Stomach (tissue), 8 donors: ENCODE measurements at regions not wholly inside any gene's neighbourhood (a gene's known extent, or its start where the extent isn't known, plus 50 kb on each side); places are given as distances from the start of the nearest gene placed in this dataset.

ENCODE experiments used
- DNase-seq, 2 donors: peaks; one replicate each; pipeline versions ENCODE4 v3.0.0 to v3.0.0-alpha.2; 2013 to 2019
- H3K27ac ChIP-seq, 5 donors: fragments of 200-600 bp in 4 of 5; sonication (generic) in 4 of 5; one replicate each; pipeline ENCODE4 v1.5.1; 2013 to 2019; ENCODE audit warnings: mild to moderate bottlenecking in 1 of 5, moderate library complexity in 1 of 5
- H3K27me3 ChIP-seq, 3 donors: fragments of 200-600 bp; sonication (generic); one replicate each; pipeline ENCODE4 v1.5.1; 2017 to 2019; ENCODE audit warnings: mixed run types in 1 of 3
- H3K36me3 ChIP-seq, 4 donors: fragments of 200-600 bp; sonication (generic); 1 replicate in 3 of 4; 2 replicates in 1 of 4; pipeline ENCODE4 v1.5.1; 2016 to 2019
- H3K4me1 ChIP-seq, 4 donors: fragments of 200-600 bp; sonication (generic); one replicate each; pipeline ENCODE4 v1.5.1; 2016 to 2019
- H3K4me3 ChIP-seq, 4 donors: fragments of 200-600 bp; sonication (generic) in 3 of 4; one replicate each; pipeline ENCODE4 v1.5.1; 2016 to 2019; ENCODE audit warnings: mild to moderate bottlenecking in 1 of 4
- H3K9me3 ChIP-seq, 4 donors: fragments of 200-600 bp; sonication (generic); one replicate each; pipeline ENCODE4 v1.5.1; 2016 to 2019
- EP300 ChIP-seq: sonication (generic); formaldehyde crosslinking; IDR thresholded peaks from one replicate; pipeline ENCODE4 v1.6.1; 2017; ENCODE audit warnings: antibody characterized with exemption
- POLR2A ChIP-seq, 4 donors: fragments of 450-650 bp; IDR thresholded peaks; one replicate each; pipeline ENCODE4 v1.6.1; 2016; ENCODE audit warnings: antibody characterized with exemption in 4 of 4, control low read depth in 2 of 4, mild to moderate bottlenecking in 1 of 4, moderate library complexity in 1 of 4
- POLR2AphosphoS5 ChIP-seq, 3 donors: sonication (generic); formaldehyde crosslinking; IDR thresholded peaks; one replicate each; pipeline ENCODE4 v1.6.1; 2016; ENCODE audit warnings: antibody characterized with exemption in 3 of 3
- WGBS, 5 donors: extraction: QIAGEN DNeasy Blood & Tissue Kit in 3 of 5; methylation state at CpG; one replicate each; pipeline versions ENCODE4 v1.1.5 to v1.1.7; 2013 to 2018; 5-methylcytosine and 5-hydroxymethylcytosine counted together
- intact Hi-C: fragments of 100-400 bp; cut with DNase I; formaldehyde crosslinking; loops from one replicate; pipeline ENCODE4 v1.15.1; 2023; ENCODE audit warnings: low total_unique reads
- TF ChIP-seq, protein P1 (sequence below), 7 experiments: fragments of 450-650 bp in 4 of 7; fragments of 200-600 bp in 3 of 7; sonication (generic) in 3 of 7; IDR thresholded peaks; one replicate each; pipeline ENCODE4 v1.5.1; 2016 to 2019; ENCODE audit warnings: antibody characterized with exemption in 7 of 7, control low read depth in 2 of 7, mild to moderate bottlenecking in 1 of 7
- donor health status: healthy with polysubstance abuse.
- donor health status: Bipolar disorder and iron deficiency.
- donor health status: healthy.

DNA sequence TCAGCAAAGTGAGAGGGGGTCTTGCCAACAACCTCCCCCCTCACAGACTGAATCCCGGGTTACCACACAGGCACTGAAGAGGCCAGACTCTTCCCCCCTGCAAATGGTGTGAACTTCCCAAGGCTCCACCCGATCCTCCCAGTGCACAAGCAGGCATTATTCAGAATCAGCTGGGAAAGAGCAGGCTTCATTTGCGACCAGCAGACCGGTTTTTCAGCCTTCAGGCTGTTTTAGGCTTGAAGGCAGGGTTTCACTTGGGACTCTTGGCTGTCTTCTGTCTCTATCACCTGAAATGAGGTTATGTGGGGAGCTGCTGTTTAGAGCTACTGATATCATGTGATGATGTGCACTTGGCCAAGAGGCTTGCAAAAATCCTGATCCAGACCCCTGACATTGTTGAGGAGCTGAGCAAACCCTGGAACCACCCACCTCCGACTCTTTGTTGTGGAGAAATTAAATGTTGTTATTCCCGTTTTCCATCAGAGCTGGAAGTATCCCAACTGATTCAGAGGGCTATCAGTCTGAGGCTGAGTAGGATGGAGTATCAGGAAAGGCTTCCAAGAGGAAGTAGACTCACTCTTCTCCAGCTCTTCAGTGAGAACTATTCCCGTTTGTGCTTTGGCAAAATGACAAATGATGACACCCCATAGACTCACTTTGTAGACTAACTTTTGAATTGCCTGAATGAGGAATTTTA, 63.3 kb upstream of the ZFR start:
- intact Hi-C loops: no loop called here
- Histone ChIP-seq H3K27ac (peak overlapping the region; percentile 5 to 48 (median 24)), H3K27me3 (peaks cover 0 to 5% (median 0%) of the 10 kb centered on the region in 3 donors), H3K4me1 (peaks cover 6 to 32% (median 19%) of the 10 kb centered on the region in 4 donors), H3K9me3 (no peaks in the 10 kb centered on the region), H3K36me3 (no peaks in the 10 kb centered on the region), H3K4me3 (no peak overlapping the region)
- TF ChIP-seq POLR2A (IDR thresholded peaks at IDR 0.05) (no peak), EP300 (no peak), POLR2AphosphoS5 (IDR thresholded peaks at IDR 0.05) (peak in 1 of 3 donors; percentile 28)
- TF ChIP-seq, protein P1, sequence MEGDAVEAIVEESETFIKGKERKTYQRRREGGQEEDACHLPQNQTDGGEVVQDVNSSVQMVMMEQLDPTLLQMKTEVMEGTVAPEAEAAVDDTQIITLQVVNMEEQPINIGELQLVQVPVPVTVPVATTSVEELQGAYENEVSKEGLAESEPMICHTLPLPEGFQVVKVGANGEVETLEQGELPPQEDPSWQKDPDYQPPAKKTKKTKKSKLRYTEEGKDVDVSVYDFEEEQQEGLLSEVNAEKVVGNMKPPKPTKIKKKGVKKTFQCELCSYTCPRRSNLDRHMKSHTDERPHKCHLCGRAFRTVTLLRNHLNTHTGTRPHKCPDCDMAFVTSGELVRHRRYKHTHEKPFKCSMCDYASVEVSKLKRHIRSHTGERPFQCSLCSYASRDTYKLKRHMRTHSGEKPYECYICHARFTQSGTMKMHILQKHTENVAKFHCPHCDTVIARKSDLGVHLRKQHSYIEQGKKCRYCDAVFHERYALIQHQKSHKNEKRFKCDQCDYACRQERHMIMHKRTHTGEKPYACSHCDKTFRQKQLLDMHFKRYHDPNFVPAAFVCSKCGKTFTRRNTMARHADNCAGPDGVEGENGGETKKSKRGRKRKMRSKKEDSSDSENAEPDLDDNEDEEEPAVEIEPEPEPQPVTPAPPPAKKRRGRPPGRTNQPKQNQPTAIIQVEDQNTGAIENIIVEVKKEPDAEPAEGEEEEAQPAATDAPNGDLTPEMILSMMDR (IDR thresholded peaks at IDR 0.05): no peak
- WGBS, 5 donors: 29 to 44% (median 40%) methylated on average over 7 of the region's 7 CpGs
- peak in 1 of 2 donors; percentile 62 for DNase-seq

DNA sequence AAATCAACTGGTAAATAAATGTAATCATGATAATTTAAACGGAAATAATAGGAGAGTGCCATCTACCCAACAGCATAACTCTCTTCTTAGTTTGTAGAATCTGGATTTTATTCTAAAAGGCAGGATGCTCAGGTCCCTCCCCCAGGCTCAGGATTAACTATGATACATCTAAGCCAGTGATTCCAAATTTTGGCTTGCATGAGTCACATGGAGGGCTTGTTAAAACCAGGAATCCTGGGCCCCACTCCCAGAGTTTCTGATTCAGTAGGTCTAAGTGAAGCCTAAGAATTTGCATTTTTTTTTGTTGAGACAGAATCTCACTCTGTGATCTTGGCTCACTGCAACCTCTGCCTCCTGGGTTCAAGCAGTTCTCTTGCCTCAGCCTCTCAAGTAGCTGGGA, 62.3 kb upstream of the ZFR start:
- no peak for TF ChIP-seq EP300
- TF ChIP-seq POLR2AphosphoS5 (IDR thresholded peaks at IDR 0.05): no peak
- TF ChIP-seq, protein P1 (IDR thresholded peaks at IDR 0.05): no peak
- TF ChIP-seq POLR2A (IDR thresholded peaks at IDR 0.05): no peak
- Histone ChIP-seq H3K36me3 (no peaks in the 10 kb centered on the region), H3K4me1 (peaks cover 6 to 32% (median 19%) of the 10 kb centered on the region in 4 donors), H3K27ac (peak overlapping the region in 3 of 5 donors; percentile 61 to 75 (median 67)), H3K4me3 (no peak overlapping the region), H3K9me3 (no peaks in the 10 kb centered on the region), H3K27me3 (peaks cover 0 to 5% (median 0%) of the 10 kb centered on the region in 3 donors)
- peak in 1 of 2 donors; percentile 30 for DNase-seq
- intact Hi-C loops: no loop called here
- 34 to 44% (median 41%) methylated on average over 1 of the region's 1 CpG for WGBS, 5 donors

DNA sequence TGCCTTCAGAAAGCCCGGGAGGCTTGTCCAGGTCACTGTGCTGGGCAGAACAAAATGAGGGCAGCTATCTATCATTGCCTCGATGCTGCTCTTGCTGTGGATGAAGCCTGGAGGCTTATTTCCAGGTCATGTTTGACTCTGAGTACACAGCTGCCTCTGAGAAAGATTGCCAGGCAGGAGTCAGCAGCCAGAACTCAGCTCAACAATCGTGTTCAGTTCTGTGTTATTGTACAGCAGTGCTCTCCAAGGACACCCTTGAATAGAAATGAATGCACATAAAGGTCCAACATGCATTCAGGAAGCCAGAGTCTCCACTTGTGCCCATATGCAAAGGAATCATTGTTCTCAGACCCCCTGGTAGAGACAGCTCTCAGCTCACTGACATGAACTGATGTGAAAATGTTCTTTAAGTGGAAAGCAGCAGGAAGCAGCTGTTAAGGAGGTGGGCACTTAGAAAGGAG, 61.7 kb upstream of the ZFR start:
- DNase-seq: peak in 1 of 2 donors; percentile 73
- H3K27ac ChIP-seq: peak overlapping the region in 4 of 5 donors; percentile 37 to 75 (median 64)
- no peak overlapping the region for H3K4me3 ChIP-seq

DNA sequence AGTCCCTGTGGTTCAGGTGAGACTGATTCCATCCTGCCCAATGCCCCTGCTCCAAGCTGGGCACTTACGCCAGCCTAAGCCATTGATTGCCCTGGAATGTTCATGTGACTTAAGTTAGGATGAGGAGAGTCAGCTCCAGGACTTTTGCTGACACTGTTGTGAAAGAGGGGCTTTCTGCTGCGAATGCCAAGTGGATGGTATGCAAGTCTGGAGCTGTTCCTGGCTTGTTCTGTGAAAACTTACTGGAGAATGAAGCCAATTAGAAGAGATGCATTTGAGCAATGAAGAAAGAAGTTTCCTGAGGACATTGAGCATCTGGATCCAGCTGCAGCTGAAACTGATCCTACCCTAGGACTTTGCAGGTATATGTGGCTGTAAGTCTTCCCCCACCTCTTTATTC, 61.2 kb upstream of the ZFR start:
- Histone ChIP-seq H3K9me3 (no peaks in the 10 kb centered on the region), H3K27me3 (peaks cover 0 to 11% (median 0%) of the 10 kb centered on the region in 3 donors), H3K4me1 (peaks cover 6 to 32% (median 19%) of the 10 kb centered on the region in 4 donors), H3K27ac (peak overlapping the region; percentile 21 to 75 (median 61)), H3K36me3 (no peaks in the 10 kb centered on the region), H3K4me3 (no peak overlapping the region)
- peak in 1 of 2 donors; percentile 53 for DNase-seq
- intact Hi-C loops: no loop called here
- no peak for TF ChIP-seq EP300
- TF ChIP-seq POLR2AphosphoS5 (IDR thresholded peaks at IDR 0.05): no peak
- TF ChIP-seq, protein P1 (IDR thresholded peaks at IDR 0.05): no peak
- no peak for TF ChIP-seq POLR2A (IDR thresholded peaks at IDR 0.05)
- 54 to 61% (median 60%) methylated on average over 2 of the region's 2 CpGs for WGBS, 5 donors

More for the DNA sequence above, 61.7 kb upstream of the ZFR start:
- 13 to 26% (median 19%) methylated on average over 3 of the region's 3 CpGs for WGBS, 5 donors
- Histone ChIP-seq H3K36me3 (no peaks in the 10 kb centered on the region), H3K27me3 (peaks cover 0 to 6% (median 0%) of the 10 kb centered on the region in 3 donors), H3K4me1 (peaks cover 6 to 32% (median 19%) of the 10 kb centered on the region in 4 donors), H3K9me3 (no peaks in the 10 kb centered on the region)
- intact Hi-C loops: no loop called here
- TF ChIP-seq EP300: no peak
- TF ChIP-seq, protein P1 (IDR thresholded peaks at IDR 0.05): no peak
- TF ChIP-seq POLR2AphosphoS5 (IDR thresholded peaks at IDR 0.05): no peak
- no peak for TF ChIP-seq POLR2A (IDR thresholded peaks at IDR 0.05)
